ENCODE measurements at regions not wholly inside any gene's neighbourhood (a gene's known extent, or its start where the extent isn't known, plus 50 kb on each side); places are given as distances from the start of the nearest gene placed in this dataset.
A peak's percentile ranks its signal among the peaks of the same experiment; 100 is the strongest.
"Not testable (repeated sequence)": the region's sequence is repeated elsewhere in the genome, so short reads cannot be mapped to it uniquely, and the experiment has no call there.

- H3K4me1 ChIP-seq (ENCODE audit: control insufficient read depth in 3 of 3, insufficient read depth in 3 of 3, low read length in 3 of 3); H3K36me3 ChIP-seq (ENCODE audit: control insufficient read depth in 3 of 3, insufficient read depth in 3 of 3, low read length in 3 of 3); H3K27me3 ChIP-seq (ENCODE audit: control insufficient read depth in 3 of 3, insufficient read depth in 3 of 3, low read length in 3 of 3); H3K27ac ChIP-seq (ENCODE audit: low read depth, low read length); H3K9me3 ChIP-seq (ENCODE audit: control insufficient read depth in 3 of 3, low read length in 3 of 3): not testable (repeated sequence)
- Histone ChIP-seq H3K4me3 (ENCODE audit: low read length in 3 of 3) (peak overlapping the region in 2 of 3 donors; percentile 51 to 58), H3K9ac (ENCODE audit: low read depth in 1 of 3, low read length in 3 of 3) (peak overlapping the region in 2 of 3 donors; percentile 23 to 25)
Measured at GRCh38 chr1:146369940-146370339, 141.1 kb upstream of the NOTCH2NLA start.

- not testable (repeated sequence) for H3K4me1 ChIP-seq (ENCODE audit: control insufficient read depth in 3 of 3, insufficient read depth in 3 of 3, low read length in 3 of 3); H3K27me3 ChIP-seq (ENCODE audit: control insufficient read depth in 3 of 3, insufficient read depth in 3 of 3, low read length in 3 of 3); H3K36me3 ChIP-seq (ENCODE audit: control insufficient read depth in 3 of 3, insufficient read depth in 3 of 3, low read length in 3 of 3); H3K9ac ChIP-seq (ENCODE audit: low read depth in 1 of 3, low read length in 3 of 3); H3K9me3 ChIP-seq (ENCODE audit: control insufficient read depth in 3 of 3, low read length in 3 of 3); H3K27ac ChIP-seq (ENCODE audit: low read depth, low read length); H3K4me3 ChIP-seq (ENCODE audit: low read length in 3 of 3)
Measured at GRCh38 chr1:146355373-146355772, 126.6 kb upstream of the NOTCH2NLA start.

- not testable (repeated sequence) for H3K4me3 ChIP-seq (ENCODE audit: low read length in 3 of 3); H3K27me3 ChIP-seq (ENCODE audit: control insufficient read depth in 3 of 3, insufficient read depth in 3 of 3, low read length in 3 of 3); H3K9me3 ChIP-seq (ENCODE audit: control insufficient read depth in 3 of 3, low read length in 3 of 3); H3K36me3 ChIP-seq (ENCODE audit: control insufficient read depth in 3 of 3, insufficient read depth in 3 of 3, low read length in 3 of 3); H3K27ac ChIP-seq (ENCODE audit: low read depth, low read length); H3K4me1 ChIP-seq (ENCODE audit: control insufficient read depth in 3 of 3, insufficient read depth in 3 of 3, low read length in 3 of 3); H3K9ac ChIP-seq (ENCODE audit: low read depth in 1 of 3, low read length in 3 of 3)
Measured at GRCh38 chr1:146326863-146327262, 98.0 kb upstream of the NOTCH2NLA start.

DNA sequence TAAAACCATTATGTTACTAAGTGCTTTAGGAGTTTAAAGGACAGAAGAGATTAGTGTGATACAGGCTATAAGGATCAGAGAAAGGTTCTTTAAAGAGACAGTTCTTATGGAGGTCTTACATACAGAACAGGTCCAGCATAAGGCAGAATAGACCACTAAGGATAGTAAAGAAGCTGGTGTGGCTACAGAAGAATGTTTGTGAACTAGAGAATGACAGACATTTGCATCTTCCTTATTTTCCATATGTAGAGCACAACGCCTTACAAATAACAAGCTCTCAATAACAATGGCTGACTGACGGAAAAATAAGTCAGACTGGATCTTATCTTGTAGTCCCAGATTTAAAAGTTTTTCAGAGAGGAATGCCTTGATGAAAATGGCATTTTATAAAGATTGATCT, 95.6 kb upstream of the NOTCH2NLA start:
- not testable (repeated sequence) for H3K36me3 ChIP-seq (ENCODE audit: control insufficient read depth in 3 of 3, insufficient read depth in 3 of 3, low read length in 3 of 3); H3K27me3 ChIP-seq (ENCODE audit: control insufficient read depth in 3 of 3, insufficient read depth in 3 of 3, low read length in 3 of 3); H3K4me3 ChIP-seq (ENCODE audit: low read length in 3 of 3); H3K27ac ChIP-seq (ENCODE audit: low read depth, low read length); H3K9me3 ChIP-seq (ENCODE audit: control insufficient read depth in 3 of 3, low read length in 3 of 3); H3K9ac ChIP-seq (ENCODE audit: low read depth in 1 of 3, low read length in 3 of 3); H3K4me1 ChIP-seq (ENCODE audit: control insufficient read depth in 3 of 3, insufficient read depth in 3 of 3, low read length in 3 of 3)

- H3K36me3 ChIP-seq (ENCODE audit: control insufficient read depth in 3 of 3, insufficient read depth in 3 of 3, low read length in 3 of 3); H3K4me3 ChIP-seq (ENCODE audit: low read length in 3 of 3); H3K27me3 ChIP-seq (ENCODE audit: control insufficient read depth in 3 of 3, insufficient read depth in 3 of 3, low read length in 3 of 3); H3K9ac ChIP-seq (ENCODE audit: low read depth in 1 of 3, low read length in 3 of 3); H3K27ac ChIP-seq (ENCODE audit: low read depth, low read length); H3K9me3 ChIP-seq (ENCODE audit: control insufficient read depth in 3 of 3, low read length in 3 of 3); H3K4me1 ChIP-seq (ENCODE audit: control insufficient read depth in 3 of 3, insufficient read depth in 3 of 3, low read length in 3 of 3): not testable (repeated sequence)
Measured at GRCh38 chr1:146323302-146323701, 94.5 kb upstream of the NOTCH2NLA start.

DNA sequence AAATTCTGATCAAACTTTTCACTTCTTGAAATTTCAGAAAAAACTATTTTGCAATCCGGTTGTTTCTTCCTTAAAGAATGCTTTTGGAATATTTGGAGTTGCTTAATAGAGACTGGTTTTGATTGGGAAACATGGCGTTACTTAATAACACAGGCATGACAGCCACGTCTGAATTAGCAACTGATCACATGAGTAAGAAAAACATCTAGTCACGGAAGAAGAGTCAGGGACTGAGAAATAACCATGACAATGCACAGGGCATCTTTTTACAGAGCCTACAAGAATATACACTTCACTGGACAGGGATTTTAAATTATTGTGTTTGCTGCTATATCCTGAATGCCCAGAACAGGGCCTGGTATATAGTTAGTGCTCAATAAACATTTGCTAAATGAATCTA, 94.1 kb upstream of the NOTCH2NLA start:
- H3K27ac ChIP-seq (ENCODE audit: low read depth, low read length); H3K9me3 ChIP-seq (ENCODE audit: control insufficient read depth in 3 of 3, low read length in 3 of 3); H3K36me3 ChIP-seq (ENCODE audit: control insufficient read depth in 3 of 3, insufficient read depth in 3 of 3, low read length in 3 of 3); H3K4me3 ChIP-seq (ENCODE audit: low read length in 3 of 3); H3K9ac ChIP-seq (ENCODE audit: low read depth in 1 of 3, low read length in 3 of 3); H3K4me1 ChIP-seq (ENCODE audit: control insufficient read depth in 3 of 3, insufficient read depth in 3 of 3, low read length in 3 of 3); H3K27me3 ChIP-seq (ENCODE audit: control insufficient read depth in 3 of 3, insufficient read depth in 3 of 3, low read length in 3 of 3): not testable (repeated sequence)

- not testable (repeated sequence) for H3K36me3 ChIP-seq (ENCODE audit: control insufficient read depth in 3 of 3, insufficient read depth in 3 of 3, low read length in 3 of 3); H3K27ac ChIP-seq (ENCODE audit: low read depth, low read length); H3K27me3 ChIP-seq (ENCODE audit: control insufficient read depth in 3 of 3, insufficient read depth in 3 of 3, low read length in 3 of 3); H3K4me3 ChIP-seq (ENCODE audit: low read length in 3 of 3); H3K9ac ChIP-seq (ENCODE audit: low read depth in 1 of 3, low read length in 3 of 3); H3K4me1 ChIP-seq (ENCODE audit: control insufficient read depth in 3 of 3, insufficient read depth in 3 of 3, low read length in 3 of 3); H3K9me3 ChIP-seq (ENCODE audit: control insufficient read depth in 3 of 3, low read length in 3 of 3)
Measured at GRCh38 chr1:146318715-146319114, 89.9 kb upstream of the NOTCH2NLA start.

GRCh38 chr1:146317785-146318184, 89.0 kb upstream of the NOTCH2NLA start:
- H3K27ac ChIP-seq (ENCODE audit: low read depth, low read length); H3K36me3 ChIP-seq (ENCODE audit: control insufficient read depth in 3 of 3, insufficient read depth in 3 of 3, low read length in 3 of 3); H3K27me3 ChIP-seq (ENCODE audit: control insufficient read depth in 3 of 3, insufficient read depth in 3 of 3, low read length in 3 of 3); H3K4me3 ChIP-seq (ENCODE audit: low read length in 3 of 3); H3K9ac ChIP-seq (ENCODE audit: low read depth in 1 of 3, low read length in 3 of 3); H3K9me3 ChIP-seq (ENCODE audit: control insufficient read depth in 3 of 3, low read length in 3 of 3); H3K4me1 ChIP-seq (ENCODE audit: control insufficient read depth in 3 of 3, insufficient read depth in 3 of 3, low read length in 3 of 3): not testable (repeated sequence)

DNA sequence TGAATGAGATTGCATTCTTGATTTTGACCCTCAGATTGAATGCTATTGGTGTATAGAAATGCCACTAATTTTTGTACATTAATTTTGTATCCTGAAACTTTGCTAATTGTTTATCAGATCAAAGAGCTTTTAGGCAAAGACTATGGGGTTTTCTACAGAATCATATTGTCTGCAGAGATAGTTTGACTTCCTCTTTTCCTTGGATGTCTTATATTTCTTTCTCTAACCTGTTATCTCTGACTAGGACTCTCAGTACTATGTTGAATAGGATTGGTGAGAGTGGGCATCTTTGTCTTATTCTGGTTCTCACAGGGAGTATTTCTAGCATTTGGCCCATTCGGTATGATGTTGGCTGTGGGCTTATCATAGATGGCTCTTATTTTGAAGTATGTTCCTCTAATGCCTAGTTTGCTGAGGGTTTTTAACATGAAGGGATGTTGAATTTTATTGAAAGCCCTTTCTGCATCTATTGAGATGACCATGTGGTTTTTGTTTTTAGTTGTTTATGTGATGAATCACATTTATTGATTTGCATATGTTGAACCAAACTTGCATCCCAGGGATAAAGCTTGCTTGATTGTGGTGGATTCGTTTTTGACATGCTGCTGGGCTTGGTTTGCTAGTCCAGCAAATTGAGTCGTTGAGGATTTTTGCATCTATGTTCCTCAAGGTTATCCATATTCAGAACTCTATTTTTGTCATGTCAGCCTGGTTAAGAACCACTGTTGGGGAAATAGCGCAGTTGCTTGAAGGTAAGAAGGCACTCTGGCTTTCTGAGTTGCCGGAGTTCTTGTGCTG, 85.8 kb upstream of the NOTCH2NLA start:
- H3K4me3 ChIP-seq (ENCODE audit: low read length in 3 of 3); H3K27me3 ChIP-seq (ENCODE audit: control insufficient read depth in 3 of 3, insufficient read depth in 3 of 3, low read length in 3 of 3); H3K9me3 ChIP-seq (ENCODE audit: control insufficient read depth in 3 of 3, low read length in 3 of 3); H3K9ac ChIP-seq (ENCODE audit: low read depth in 1 of 3, low read length in 3 of 3); H3K36me3 ChIP-seq (ENCODE audit: control insufficient read depth in 3 of 3, insufficient read depth in 3 of 3, low read length in 3 of 3); H3K27ac ChIP-seq (ENCODE audit: low read depth, low read length); H3K4me1 ChIP-seq (ENCODE audit: control insufficient read depth in 3 of 3, insufficient read depth in 3 of 3, low read length in 3 of 3): not testable (repeated sequence)

DNA sequence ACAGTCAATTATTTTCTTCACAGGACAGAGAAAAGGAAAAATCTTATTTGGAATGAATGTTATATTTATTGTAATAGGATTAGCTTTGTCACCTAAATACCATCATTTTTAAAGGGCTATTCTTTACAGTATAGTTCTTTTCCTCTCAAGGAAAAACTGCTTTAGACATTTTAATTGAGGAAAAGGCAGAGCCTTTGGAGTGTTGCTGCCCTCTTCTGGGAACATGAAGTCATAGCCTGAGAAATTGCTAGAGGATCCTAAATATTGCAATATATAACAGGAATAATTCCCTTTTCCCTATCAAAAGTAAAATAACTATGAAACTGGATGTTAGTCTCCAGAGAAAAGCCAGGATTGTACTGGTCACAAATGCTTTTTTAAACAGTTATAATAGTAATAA, 81.8 kb upstream of the NOTCH2NLA start:
- H3K27ac ChIP-seq (ENCODE audit: low read depth, low read length); H3K27me3 ChIP-seq (ENCODE audit: control insufficient read depth in 3 of 3, insufficient read depth in 3 of 3, low read length in 3 of 3); H3K4me1 ChIP-seq (ENCODE audit: control insufficient read depth in 3 of 3, insufficient read depth in 3 of 3, low read length in 3 of 3); H3K4me3 ChIP-seq (ENCODE audit: low read length in 3 of 3); H3K36me3 ChIP-seq (ENCODE audit: control insufficient read depth in 3 of 3, insufficient read depth in 3 of 3, low read length in 3 of 3); H3K9me3 ChIP-seq (ENCODE audit: control insufficient read depth in 3 of 3, low read length in 3 of 3); H3K9ac ChIP-seq (ENCODE audit: low read depth in 1 of 3, low read length in 3 of 3): not testable (repeated sequence)

- H3K36me3 ChIP-seq (ENCODE audit: control insufficient read depth in 3 of 3, insufficient read depth in 3 of 3, low read length in 3 of 3); H3K4me1 ChIP-seq (ENCODE audit: control insufficient read depth in 3 of 3, insufficient read depth in 3 of 3, low read length in 3 of 3); H3K9ac ChIP-seq (ENCODE audit: low read depth in 1 of 3, low read length in 3 of 3); H3K9me3 ChIP-seq (ENCODE audit: control insufficient read depth in 3 of 3, low read length in 3 of 3); H3K4me3 ChIP-seq (ENCODE audit: low read length in 3 of 3); H3K27me3 ChIP-seq (ENCODE audit: control insufficient read depth in 3 of 3, insufficient read depth in 3 of 3, low read length in 3 of 3); H3K27ac ChIP-seq (ENCODE audit: low read depth, low read length): not testable (repeated sequence)
Measured at GRCh38 chr1:146309427-146309826, 80.6 kb upstream of the NOTCH2NLA start.
